GM12872 (cell line): ENCODE measurements at regions not wholly inside any gene's neighbourhood (a gene's known extent, or its start where the extent isn't known, plus 50 kb on each side); places are given as distances from the start of the nearest gene placed in this dataset.

Source experiments
- TF ChIP-seq, protein P1 (sequence below): IDR thresholded peaks from 3 replicates; pipeline ENCODE4 v1.5.1; 2011; ENCODE audit warnings: low read depth, mild to moderate bottlenecking, low read length, moderate library complexity; ENCODE audit not compliant: insufficient read depth

DNA sequence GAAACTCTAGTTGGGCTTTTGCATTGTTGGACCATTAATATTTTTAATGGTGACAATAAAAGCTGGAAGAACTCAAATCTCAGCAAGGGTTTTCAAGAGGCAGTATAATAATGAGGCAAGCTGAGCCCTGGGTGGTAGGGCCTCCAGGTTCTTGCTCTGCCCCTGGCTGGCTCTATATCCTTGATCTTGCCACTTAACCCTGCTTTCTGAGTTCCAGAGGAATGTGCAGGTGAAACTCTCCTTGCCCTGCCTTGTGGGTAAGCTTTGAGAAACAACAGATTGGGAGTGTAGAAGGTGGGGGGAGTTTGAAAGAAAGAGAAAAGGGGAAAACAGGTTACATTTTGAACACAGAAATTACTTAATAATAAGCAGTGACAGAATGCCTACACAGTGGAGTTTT lies 103.3 kb upstream of the MAP4K3 start:
- TF ChIP-seq, protein P1, sequence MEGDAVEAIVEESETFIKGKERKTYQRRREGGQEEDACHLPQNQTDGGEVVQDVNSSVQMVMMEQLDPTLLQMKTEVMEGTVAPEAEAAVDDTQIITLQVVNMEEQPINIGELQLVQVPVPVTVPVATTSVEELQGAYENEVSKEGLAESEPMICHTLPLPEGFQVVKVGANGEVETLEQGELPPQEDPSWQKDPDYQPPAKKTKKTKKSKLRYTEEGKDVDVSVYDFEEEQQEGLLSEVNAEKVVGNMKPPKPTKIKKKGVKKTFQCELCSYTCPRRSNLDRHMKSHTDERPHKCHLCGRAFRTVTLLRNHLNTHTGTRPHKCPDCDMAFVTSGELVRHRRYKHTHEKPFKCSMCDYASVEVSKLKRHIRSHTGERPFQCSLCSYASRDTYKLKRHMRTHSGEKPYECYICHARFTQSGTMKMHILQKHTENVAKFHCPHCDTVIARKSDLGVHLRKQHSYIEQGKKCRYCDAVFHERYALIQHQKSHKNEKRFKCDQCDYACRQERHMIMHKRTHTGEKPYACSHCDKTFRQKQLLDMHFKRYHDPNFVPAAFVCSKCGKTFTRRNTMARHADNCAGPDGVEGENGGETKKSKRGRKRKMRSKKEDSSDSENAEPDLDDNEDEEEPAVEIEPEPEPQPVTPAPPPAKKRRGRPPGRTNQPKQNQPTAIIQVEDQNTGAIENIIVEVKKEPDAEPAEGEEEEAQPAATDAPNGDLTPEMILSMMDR, result no peak

DNA sequence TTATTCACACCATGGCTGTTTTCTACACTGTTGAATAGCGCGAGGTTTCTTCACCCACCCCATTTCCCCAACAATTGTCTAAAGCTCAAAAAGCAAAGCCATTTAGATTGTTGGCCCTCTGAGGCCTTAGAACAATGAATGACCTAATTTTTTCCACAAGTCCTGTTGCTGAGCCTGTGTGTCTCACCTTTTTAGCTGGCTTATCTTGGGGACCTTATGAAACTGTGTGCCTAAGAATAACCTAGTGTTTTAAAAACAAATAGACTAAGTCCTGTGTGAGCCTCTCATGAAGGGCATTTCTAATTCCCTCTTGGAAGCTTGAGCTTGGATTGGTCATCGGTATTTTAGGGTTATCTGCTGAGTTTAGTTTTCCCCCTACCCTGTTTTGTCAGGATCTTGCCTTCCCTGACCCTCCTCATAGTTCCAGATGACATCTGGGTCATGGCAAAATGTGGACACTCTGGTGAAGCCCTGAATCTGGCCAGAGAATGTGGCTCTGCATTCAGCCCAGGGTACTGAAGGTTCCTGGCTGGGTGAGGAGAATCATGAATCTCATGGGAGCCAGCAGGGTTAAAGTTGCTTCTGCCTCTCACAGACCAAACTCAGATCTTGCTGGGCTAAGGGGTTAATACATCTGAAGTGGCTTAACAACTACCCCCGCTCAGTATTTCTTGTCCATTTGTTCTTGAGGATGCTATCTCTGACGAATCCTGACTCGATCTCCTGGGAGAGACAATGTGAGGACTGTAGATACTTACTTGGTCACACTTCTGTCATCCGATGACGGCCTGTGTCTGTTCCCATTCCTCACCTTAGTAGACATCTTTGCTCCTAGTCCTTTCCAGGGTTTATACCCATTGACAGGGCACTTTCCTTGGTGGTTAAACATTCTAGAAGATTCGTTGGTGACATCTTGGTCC lies 104.2 kb upstream of the MAP4K3 start:
- TF ChIP-seq, protein P1, result no peak

DNA sequence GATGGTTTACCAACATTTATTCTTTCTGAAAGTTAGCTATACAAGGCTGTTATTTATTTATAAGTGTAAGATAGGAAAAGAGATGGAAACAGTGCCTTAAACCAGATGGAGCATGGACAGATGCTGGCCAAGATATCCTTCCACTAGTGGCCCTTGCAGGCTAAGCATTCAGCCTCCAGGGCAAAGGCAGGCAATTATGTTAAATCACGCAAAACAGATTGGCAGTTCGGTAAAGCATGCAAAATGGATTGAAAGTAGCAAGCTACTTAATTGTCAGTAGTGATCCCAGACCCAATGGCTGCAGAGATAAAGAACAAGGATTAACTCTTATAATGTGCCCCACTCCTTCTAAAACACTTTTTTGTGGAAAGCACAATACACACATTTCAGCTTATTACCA lies 105.4 kb upstream of the MAP4K3 start:
- TF ChIP-seq, protein P1, result no peak

DNA sequence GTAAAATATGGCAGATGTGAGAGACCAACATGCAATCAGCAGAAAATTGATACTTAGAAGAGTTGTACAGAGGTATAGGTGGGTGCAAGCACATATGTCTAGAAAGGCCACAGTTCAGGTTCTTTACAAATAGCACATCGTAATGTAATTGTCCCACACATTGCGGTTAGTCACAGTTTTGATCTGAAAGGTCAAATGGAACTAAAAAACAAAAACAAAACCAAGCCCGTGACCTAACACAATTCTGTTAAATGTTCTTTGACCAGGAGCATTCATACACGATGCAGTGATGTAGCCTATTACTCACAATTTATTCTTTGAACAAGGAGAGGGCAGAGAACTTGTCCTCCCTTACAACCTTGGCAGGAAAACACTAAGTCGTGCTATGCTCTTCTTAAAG lies 108.9 kb upstream of the MAP4K3 start:
- TF ChIP-seq, protein P1, result no peak

DNA sequence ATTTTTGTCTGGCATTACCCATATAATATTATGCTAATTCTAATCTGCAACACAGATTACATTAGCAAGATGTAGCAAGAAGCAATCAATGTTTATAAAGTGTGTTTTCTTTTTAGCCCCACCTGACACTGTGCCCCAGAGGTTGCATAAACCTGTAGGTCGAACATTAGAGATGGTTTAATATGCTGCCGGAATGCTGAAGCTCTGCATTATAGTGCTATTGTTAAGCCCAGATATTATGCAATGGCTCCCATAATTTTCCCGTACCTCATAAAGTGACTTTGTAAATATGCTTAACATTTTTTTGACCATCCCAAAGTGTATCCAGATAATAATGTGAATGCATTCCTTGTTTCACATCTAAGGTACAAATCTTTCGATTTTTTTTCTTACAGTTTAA lies 109.3 kb upstream of the MAP4K3 start:
- TF ChIP-seq, protein P1, result no peak

DNA sequence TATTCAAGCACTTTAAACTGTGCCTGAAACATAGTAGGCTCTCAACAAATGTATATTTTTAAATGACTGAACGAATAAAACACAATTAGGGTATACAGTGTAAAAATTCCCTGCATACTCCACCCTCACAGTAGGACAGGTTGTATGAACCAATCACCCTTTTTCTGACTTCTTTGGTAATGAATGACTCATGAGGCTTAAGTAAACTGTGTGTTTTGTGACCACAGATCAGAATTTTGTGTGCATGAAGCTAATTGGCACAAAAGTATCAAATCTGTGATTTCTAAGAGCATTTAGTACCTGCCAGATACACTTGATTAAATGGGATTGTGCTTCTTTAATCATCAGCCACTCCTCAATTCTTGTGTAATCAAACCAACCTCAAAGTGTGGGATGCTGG lies 109.9 kb upstream of the MAP4K3 start:
- TF ChIP-seq, protein P1, result no peak

DNA sequence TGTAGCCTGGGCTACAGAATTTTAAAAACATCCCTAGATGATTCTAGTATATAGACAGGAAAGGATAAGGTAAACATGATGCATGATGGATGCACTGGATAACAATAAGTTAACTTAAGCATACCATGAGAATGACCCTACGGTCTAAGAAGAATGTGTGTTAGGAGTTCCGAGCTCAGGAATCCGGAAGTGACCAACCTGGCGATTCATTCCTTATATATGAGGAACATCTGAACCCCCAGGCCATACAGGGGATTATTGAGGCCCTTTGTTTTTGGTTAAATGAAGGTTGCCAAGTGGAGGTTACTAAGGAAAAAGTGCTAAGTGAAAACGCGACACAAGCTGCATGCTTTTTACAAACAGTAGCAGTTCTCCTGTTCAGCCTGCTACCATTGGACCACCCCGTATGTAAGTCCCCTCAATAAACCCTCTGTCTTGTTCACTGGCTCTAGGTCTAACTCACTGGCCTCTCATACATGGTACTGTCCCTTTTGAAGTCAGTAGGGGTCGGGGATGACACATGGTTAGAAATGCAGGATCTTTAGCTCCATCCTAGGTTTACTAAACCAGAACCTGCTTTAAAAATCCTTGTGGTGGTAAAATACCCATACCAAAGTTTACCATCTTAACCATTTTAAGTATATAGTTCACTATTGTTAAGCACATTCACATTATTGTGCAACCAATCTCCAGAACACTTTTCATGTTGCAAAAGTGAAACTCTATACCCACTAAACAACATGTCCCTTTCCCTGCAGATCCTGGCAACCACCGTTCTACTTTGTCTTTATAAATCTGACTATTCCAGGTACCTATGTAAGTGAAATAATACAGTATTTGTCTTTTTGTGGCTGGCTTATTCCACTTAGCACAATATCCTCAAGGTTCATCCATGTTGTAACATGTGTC lies 111.0 kb upstream of the MAP4K3 start:
- TF ChIP-seq, protein P1, result no peak
